ENCODE measurements at regions not wholly inside any gene's neighbourhood (a gene's known extent, or its start where the extent isn't known, plus 50 kb on each side); places are given as distances from the start of the nearest gene placed in this dataset.
"Not testable (repeated sequence)": the region's sequence is repeated elsewhere in the genome, so short reads cannot be mapped to it uniquely, and the experiment has no call there.

DNA sequence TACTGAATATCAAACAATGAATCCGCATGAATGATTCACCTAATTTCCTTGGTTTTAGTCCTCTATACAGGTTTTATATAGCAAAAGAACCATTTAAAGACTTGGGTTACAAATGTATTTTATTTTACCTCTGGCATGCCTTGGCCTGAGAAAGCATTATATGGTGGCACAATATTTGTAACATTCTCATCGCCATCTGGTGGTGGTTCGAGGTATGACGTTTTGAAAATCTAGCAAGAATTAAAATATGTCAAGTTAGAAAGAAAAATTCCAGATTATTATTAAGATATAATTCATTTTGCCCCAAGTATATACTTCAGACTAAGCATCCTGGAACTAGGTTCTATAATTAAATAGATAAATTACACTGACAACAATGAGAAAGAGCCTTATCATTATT is 445.9 kb downstream of the ZNF33B start:
- TF ChIP-seq, protein P1, sequence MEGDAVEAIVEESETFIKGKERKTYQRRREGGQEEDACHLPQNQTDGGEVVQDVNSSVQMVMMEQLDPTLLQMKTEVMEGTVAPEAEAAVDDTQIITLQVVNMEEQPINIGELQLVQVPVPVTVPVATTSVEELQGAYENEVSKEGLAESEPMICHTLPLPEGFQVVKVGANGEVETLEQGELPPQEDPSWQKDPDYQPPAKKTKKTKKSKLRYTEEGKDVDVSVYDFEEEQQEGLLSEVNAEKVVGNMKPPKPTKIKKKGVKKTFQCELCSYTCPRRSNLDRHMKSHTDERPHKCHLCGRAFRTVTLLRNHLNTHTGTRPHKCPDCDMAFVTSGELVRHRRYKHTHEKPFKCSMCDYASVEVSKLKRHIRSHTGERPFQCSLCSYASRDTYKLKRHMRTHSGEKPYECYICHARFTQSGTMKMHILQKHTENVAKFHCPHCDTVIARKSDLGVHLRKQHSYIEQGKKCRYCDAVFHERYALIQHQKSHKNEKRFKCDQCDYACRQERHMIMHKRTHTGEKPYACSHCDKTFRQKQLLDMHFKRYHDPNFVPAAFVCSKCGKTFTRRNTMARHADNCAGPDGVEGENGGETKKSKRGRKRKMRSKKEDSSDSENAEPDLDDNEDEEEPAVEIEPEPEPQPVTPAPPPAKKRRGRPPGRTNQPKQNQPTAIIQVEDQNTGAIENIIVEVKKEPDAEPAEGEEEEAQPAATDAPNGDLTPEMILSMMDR (conservative IDR thresholded peaks at IDR 0.05 in 1 of 2, IDR thresholded peaks at IDR 0.05 in 1 of 2; ENCODE audit: low read depth in 1 of 2, low read length in 2 of 2), result peak; percentile 39 to 47
- TF ChIP-seq EZH2 (IDR thresholded peaks at IDR 0.05; ENCODE audit: low read length, missing control alignments), result not testable (repeated sequence)

Measured in fibroblast of lung (primary cell).